Type B pancreatic cell (in vitro differentiated cells): ENCODE measurements at regions not wholly inside any gene's neighbourhood (a gene's known extent, or its start where the extent isn't known, plus 50 kb on each side); places are given as distances from the start of the nearest gene placed in this dataset.

Experiments
- DNase-seq: peaks from one replicate; pipeline ENCODE4 v3.0.0; 2021; ENCODE audit warnings: mixed read lengths; ENCODE audit not compliant: unreplicated experiment; ENCODE audit errors: extremely low spot score
- H3K27ac Mint-ChIP-seq: 2 replicates; pipeline ENCODE4 v1.8.0; 2021; ENCODE audit warnings: mild to moderate bottlenecking, mixed read lengths
- H3K27me3 Mint-ChIP-seq: 2 replicates; pipeline ENCODE4 v1.8.0; 2021; ENCODE audit warnings: mixed read lengths
- H3K36me3 Mint-ChIP-seq: 2 replicates; pipeline ENCODE4 v1.8.0; 2021; ENCODE audit warnings: mixed read lengths
- H3K4me1 Mint-ChIP-seq: one replicate; pipeline ENCODE4 v1.8.0; 2021; ENCODE audit warnings: mixed read lengths; ENCODE audit not compliant: unreplicated experiment
- H3K4me3 Mint-ChIP-seq: 2 replicates; pipeline ENCODE4 v1.8.0; 2021; ENCODE audit warnings: mild to moderate bottlenecking, mixed read lengths
- H3K9me3 Mint-ChIP-seq: 2 replicates; pipeline ENCODE4 v1.8.0; 2021; ENCODE audit warnings: mixed read lengths
- TF ChIP-seq, protein P1 (sequence below): fragments of 200-600 bp; sonication (generic); conservative IDR thresholded peaks from 2 replicates; pipeline ENCODE4 v1.5.0; 2021; ENCODE audit warnings: antibody characterized with exemption, mild to moderate bottlenecking

DNA sequence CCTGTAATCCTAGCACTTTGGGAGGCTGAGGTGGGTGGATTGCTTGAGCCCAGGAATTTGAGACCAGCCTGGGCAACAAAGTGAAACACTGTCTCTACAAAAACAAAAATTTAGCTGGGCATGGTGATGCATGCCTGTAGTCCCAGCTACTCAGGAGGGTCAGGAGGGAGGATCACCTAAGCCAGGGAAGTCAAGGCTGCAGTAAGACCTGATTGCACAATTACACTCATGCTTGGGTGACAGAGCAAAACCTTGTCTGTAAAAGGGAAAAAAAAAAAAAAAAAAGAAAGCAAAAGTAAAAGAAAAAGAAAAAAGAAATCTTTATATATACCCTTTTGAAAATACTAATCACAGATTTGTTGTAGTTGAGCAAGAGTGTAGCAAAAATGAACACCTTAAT is 801.0 kb upstream of the IGFBP7 start:
- H3K4me3 Mint-ChIP-seq: no peak overlapping the region
- H3K9me3 Mint-ChIP-seq: peaks cover 6% of the 10 kb centered on the region

DNA sequence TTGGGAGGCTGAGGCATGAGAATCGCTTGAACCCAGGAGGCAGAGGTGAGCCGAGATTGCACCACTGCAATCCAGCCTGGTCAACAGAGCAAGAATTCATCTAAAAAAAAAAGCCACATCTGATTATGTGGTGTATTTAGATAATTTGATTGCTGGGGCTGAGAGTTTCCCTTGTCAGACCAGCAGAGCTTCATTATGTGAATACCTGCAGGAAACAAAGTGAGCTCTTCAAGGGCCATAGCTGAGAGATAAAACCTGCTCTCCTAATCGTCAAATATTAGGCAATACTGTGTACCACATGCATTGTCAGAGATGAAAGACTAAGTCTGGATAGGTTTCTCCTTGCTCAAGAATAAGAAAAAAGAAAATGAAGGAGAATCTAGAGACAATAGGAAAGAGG is 800.0 kb upstream of the IGFBP7 start:
- no peak for DNase-seq
- Mint-ChIP-seq H3K9me3 (peaks cover 6% of the 10 kb centered on the region), H3K27ac (no peak overlapping the region), H3K4me3 (no peak overlapping the region), H3K4me1 (no peaks in the 10 kb centered on the region), H3K36me3 (no peaks in the 10 kb centered on the region), H3K27me3 (no peaks in the 10 kb centered on the region)
- TF ChIP-seq, protein P1, sequence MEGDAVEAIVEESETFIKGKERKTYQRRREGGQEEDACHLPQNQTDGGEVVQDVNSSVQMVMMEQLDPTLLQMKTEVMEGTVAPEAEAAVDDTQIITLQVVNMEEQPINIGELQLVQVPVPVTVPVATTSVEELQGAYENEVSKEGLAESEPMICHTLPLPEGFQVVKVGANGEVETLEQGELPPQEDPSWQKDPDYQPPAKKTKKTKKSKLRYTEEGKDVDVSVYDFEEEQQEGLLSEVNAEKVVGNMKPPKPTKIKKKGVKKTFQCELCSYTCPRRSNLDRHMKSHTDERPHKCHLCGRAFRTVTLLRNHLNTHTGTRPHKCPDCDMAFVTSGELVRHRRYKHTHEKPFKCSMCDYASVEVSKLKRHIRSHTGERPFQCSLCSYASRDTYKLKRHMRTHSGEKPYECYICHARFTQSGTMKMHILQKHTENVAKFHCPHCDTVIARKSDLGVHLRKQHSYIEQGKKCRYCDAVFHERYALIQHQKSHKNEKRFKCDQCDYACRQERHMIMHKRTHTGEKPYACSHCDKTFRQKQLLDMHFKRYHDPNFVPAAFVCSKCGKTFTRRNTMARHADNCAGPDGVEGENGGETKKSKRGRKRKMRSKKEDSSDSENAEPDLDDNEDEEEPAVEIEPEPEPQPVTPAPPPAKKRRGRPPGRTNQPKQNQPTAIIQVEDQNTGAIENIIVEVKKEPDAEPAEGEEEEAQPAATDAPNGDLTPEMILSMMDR: no peak

More for the DNA sequence above, 801.0 kb upstream of the IGFBP7 start:
- Mint-ChIP-seq H3K36me3 (no peaks in the 10 kb centered on the region), H3K27me3 (no peaks in the 10 kb centered on the region), H3K4me1 (no peaks in the 10 kb centered on the region), H3K27ac (no peak overlapping the region)
- no peak for DNase-seq
- TF ChIP-seq, protein P1: no peak

DNA sequence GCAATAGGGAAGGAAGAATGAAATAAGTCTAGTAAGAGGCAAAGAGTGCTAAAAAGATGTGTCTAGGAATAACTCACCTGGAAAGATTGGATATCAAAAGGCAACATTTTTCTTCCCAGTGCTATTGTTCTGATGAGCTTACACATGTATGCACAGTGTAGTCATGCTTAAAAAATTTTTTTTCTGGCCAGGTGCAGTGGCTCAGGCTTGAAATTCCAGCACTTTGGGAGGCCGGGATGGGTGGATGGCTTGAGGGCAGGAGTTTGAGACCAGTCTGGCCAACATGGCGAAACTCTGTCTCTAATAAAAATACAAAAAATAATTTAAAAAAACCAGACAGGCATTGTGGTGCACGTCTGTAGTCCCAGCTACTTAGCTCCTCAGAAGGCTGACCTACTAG is 795.8 kb upstream of the IGFBP7 start:
- no peak overlapping the region for H3K27ac Mint-ChIP-seq
- no peaks in the 10 kb centered on the region for H3K4me1 Mint-ChIP-seq
- H3K9me3 Mint-ChIP-seq: peaks cover 6% of the 10 kb centered on the region
- TF ChIP-seq, protein P1: no peak
- H3K36me3 Mint-ChIP-seq: no peaks in the 10 kb centered on the region
- H3K27me3 Mint-ChIP-seq: no peaks in the 10 kb centered on the region
- no peak overlapping the region for H3K4me3 Mint-ChIP-seq
- DNase-seq: no peak

DNA sequence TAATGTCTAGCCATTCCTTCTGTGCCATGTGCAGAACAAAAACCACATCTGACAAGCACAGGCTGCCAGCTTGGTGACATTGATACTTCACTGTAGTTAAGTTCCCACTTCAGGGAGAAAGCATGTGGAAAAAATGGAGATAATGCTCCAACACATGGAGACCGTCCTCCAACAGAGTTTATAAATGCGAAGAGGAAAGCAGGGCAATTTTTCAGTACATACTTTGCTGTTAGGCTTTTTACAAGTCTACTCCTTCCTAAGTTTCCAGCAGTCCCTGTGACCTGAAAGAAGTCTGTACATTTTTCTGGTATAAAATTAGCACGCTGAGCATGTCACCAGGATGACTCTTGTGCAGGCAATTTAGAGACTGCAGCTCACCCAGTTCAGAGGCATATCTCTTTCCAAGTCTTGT is 766.9 kb upstream of the IGFBP7 start:
- H3K4me1 Mint-ChIP-seq: no peaks in the 10 kb centered on the region
- TF ChIP-seq, protein P1: no peak
- H3K36me3 Mint-ChIP-seq: no peaks in the 10 kb centered on the region

DNA sequence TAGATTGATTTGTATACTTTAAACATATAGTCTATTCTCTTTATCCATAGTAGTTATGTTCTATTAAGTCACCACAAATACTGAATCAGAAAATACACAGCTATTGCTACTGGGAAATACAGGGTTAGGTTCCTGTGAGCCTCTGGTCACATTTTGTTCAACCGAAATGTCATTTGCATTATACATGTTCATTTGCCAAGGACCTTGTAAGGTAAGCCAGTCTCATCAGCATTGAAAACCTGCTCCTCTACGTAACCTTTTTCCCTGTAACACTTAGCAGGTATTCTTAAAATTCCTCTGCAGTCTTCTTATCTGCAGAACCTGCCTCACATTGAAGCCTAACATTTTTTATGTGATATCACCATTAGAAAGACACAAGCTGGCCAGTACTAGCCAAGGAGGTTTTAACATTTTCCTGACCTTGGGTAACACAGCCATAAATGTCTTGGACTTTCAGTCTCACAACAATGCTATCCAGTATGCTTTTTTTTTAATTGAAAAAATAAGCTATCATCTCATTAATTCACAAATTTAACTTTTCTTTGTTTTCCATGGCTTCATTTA is 765.7 kb upstream of the IGFBP7 start:
- TF ChIP-seq, protein P1: no peak
- Mint-ChIP-seq H3K27me3 (no peaks in the 10 kb centered on the region), H3K4me3 (no peak overlapping the region), H3K27ac (no peak overlapping the region), H3K4me1 (no peaks in the 10 kb centered on the region), H3K36me3 (no peaks in the 10 kb centered on the region), H3K9me3 (no peaks in the 10 kb centered on the region)
- DNase-seq: no peak

More for the DNA sequence above, 766.9 kb upstream of the IGFBP7 start:
- Mint-ChIP-seq H3K27ac (no peak overlapping the region), H3K27me3 (no peaks in the 10 kb centered on the region), H3K4me3 (no peak overlapping the region), H3K9me3 (no peaks in the 10 kb centered on the region)
- DNase-seq: no peak
